HCT116 (cell line): ENCODE measurements at regions not wholly inside any gene's neighbourhood (a gene's known extent, or its start where the extent isn't known, plus 50 kb on each side); places are given as distances from the start of the nearest gene placed in this dataset.

Experiments
- ATAC-seq: fragments of 200-7000 bp; cut with Tn5 transposase; 2 replicates; pipeline ENCODE4 v1.9.1; 2020; ENCODE audit warnings: mild to moderate bottlenecking, moderate library complexity
- BruUV-seq: library from RNA; stranded (reverse); fragments of 400-500 nt; replicated peaks from 2 replicates; lab custom pipeline; 2021; lab: Mats Ljungman, UMichigan
- CTCF ChIA-PET: fragments of 300-600 bp; sonication (Branson Sonifier 250); formaldehyde crosslinking; loops from one replicate; lab custom pipeline; 2021; ENCODE audit warnings: antibody characterized with exemption; lab: Charles Lee
- POLR2A ChIA-PET: fragments of 300-600, 350-600 bp; sonication (Branson Sonifier 250); formaldehyde crosslinking; loops from one replicate; lab custom pipeline; 2021; ENCODE audit warnings: antibody characterized with exemption; lab: Charles Lee
- RAD21 ChIA-PET, 2 experiments: fragments of 300-600 bp; sonication (Branson Sonifier 250); formaldehyde crosslinking; loops; one replicate each; lab custom pipeline; 2023; ENCODE audit warnings: low total read pairs in 2 of 2; ENCODE audit not compliant: uncharacterized antibody in 2 of 2, unreplicated experiment in 2 of 2, low non-redundant PET in 1 of 2; lab: Charles Lee
- DNase-seq: peaks from one replicate; pipeline ENCODE4 v3.0.0-alpha.2; 2010; ENCODE audit warnings: low read depth, low spot score
- H2AFZ ChIP-seq: fragments of 200-600 bp; shearing (Covaris generic), sonication (generic); 2 replicates; pipeline ENCODE4 v1.6.1; 2017; ENCODE audit warnings: low read depth, mixed run types, mixed read lengths, antibody characterized with exemption, low read length; ENCODE audit not compliant: poor library complexity, severe bottlenecking
- H3K27ac ChIP-seq: 2 replicates; pipeline ENCODE4 v1.5.1; 2012; ENCODE audit warnings: low read depth, low read length
- H3K27me3 ChIP-seq: fragments of 200-600 bp; sonication (generic); 2 replicates; pipeline ENCODE4 v1.6.1; 2016; ENCODE audit warnings: mixed run types, low read length, mixed read lengths; ENCODE audit not compliant: insufficient read depth
- H3K36me3 ChIP-seq, 2 experiments: fragments of 200-500 bp in 1 of 2; fragments of 200-600 bp in 1 of 2; sonication (Bioruptor generic) in 1 of 2; sonication (generic) in 1 of 2; 2 replicates each; pipeline versions ENCODE4 v1.5.1 to v1.6.1; 2014 to 2016; ENCODE audit warnings: low read length in 2 of 2, inconsistent platforms in 1 of 2, mixed read lengths in 1 of 2, mixed run types in 1 of 2; ENCODE audit not compliant: insufficient read depth in 2 of 2, control insufficient read depth in 1 of 2
- H3K4me1 ChIP-seq, 2 experiments: fragments of 200-600 bp in 1 of 2; sonication (generic) in 1 of 2; 2 replicates each; pipeline versions ENCODE4 v1.5.1 to v1.6.1; 2012 to 2017; ENCODE audit warnings: low read length in 2 of 2, inconsistent platforms in 1 of 2, mild to moderate bottlenecking in 1 of 2, mixed read lengths in 1 of 2, mixed run types in 1 of 2, moderate library complexity in 1 of 2; ENCODE audit not compliant: insufficient read depth in 2 of 2, control insufficient read depth in 1 of 2
- H3K4me2 ChIP-seq: fragments of 200-600 bp; sonication (generic); 2 replicates; pipeline ENCODE4 v1.6.1; 2017; ENCODE audit warnings: mixed run types, low read length, mixed read lengths
- H3K4me3 ChIP-seq, 2 experiments: fragments of 200-600 bp in 1 of 2; sonication (generic) in 1 of 2; replicated peaks in 1 of 2; 2 replicates each; pipeline ENCODE4 v1.5.1; 2011 to 2016; ENCODE audit warnings: low read length in 2 of 2, control low read depth in 1 of 2, low read depth in 1 of 2, mild to moderate bottlenecking in 1 of 2, mixed read lengths in 1 of 2, mixed run types in 1 of 2
- H3K79me2 ChIP-seq: fragments of 200-600 bp; sonication (generic); 2 replicates; pipeline ENCODE4 v1.6.1; 2017; ENCODE audit warnings: mild to moderate bottlenecking, mixed run types, low read length, moderate library complexity, mixed read lengths; ENCODE audit not compliant: insufficient read depth
- H3K9ac ChIP-seq: fragments of 200-600 bp; sonication (generic); 2 replicates; pipeline ENCODE4 v1.6.1; 2016; ENCODE audit warnings: low read length, mixed read lengths
- H3K9me2 ChIP-seq: fragments of 200-600 bp; sonication (generic), shearing (Covaris generic); 2 replicates; pipeline ENCODE4 v1.6.1; 2017; ENCODE audit warnings: mixed run types, mild to moderate bottlenecking, moderate library complexity; ENCODE audit not compliant: insufficient read depth
- H3K9me3 ChIP-seq, 2 experiments: fragments of 200-500 bp in 1 of 2; fragments of 200-600 bp in 1 of 2; sonication (Bioruptor generic) in 1 of 2; sonication (generic) in 1 of 2; 2 replicates each; pipeline ENCODE4 v1.6.1; 2014 to 2017; ENCODE audit warnings: low read length in 2 of 2, mixed read lengths in 2 of 2, inconsistent platforms in 1 of 2, low read depth in 1 of 2, mild to moderate bottlenecking in 1 of 2, mixed run types in 1 of 2, moderate library complexity in 1 of 2; ENCODE audit not compliant: control insufficient read depth in 1 of 2, insufficient read depth in 1 of 2
- H4K20me1 ChIP-seq: fragments of 200-600 bp; sonication (generic), shearing (Covaris generic); 2 replicates; pipeline ENCODE4 v1.6.1; 2017; ENCODE audit warnings: mixed run types, mild to moderate bottlenecking, moderate library complexity; ENCODE audit not compliant: insufficient read depth
- CBX3 ChIP-seq: IDR thresholded peaks from 2 replicates; pipeline ENCODE4 v1.6.1; 2012; ENCODE audit warnings: low read depth
- CEBPB ChIP-seq: IDR thresholded peaks from 2 replicates; pipeline ENCODE4 v1.6.1; 2012; ENCODE audit warnings: low read depth
- EGR1 ChIP-seq: IDR thresholded peaks from 2 replicates; pipeline ENCODE4 v1.6.1; 2012; ENCODE audit warnings: low read depth
- ELF1 ChIP-seq: IDR thresholded peaks from 2 replicates; pipeline ENCODE4 v1.6.1; 2012; ENCODE audit warnings: low read depth, borderline replicate concordance
- EZH2 ChIP-seq: fragments of 200-600 bp; sonication (generic); IDR thresholded peaks from 2 replicates; pipeline ENCODE4 v1.6.1; 2017; ENCODE audit warnings: antibody characterized with exemption, mixed run types
- EZH2phosphoT487 ChIP-seq: fragments of 200-600 bp; IDR thresholded peaks from 2 replicates; pipeline ENCODE4 v1.6.1; 2018; ENCODE audit warnings: antibody characterized with exemption, borderline replicate concordance
- FOSL1 ChIP-seq: IDR thresholded peaks from 2 replicates; pipeline ENCODE4 v1.6.1; 2012; ENCODE audit warnings: low read depth
- POLR2A ChIP-seq: IDR thresholded peaks from 2 replicates; pipeline ENCODE4 v1.7.0; 2011; ENCODE audit warnings: borderline replicate concordance; ENCODE audit not compliant: insufficient read depth, insufficient read length; ENCODE audit errors: extremely low read depth
- POLR2AphosphoS5 ChIP-seq: IDR thresholded peaks from 2 replicates; pipeline ENCODE4 v1.6.1; 2011; ENCODE audit warnings: mild to moderate bottlenecking, low read depth, low read length, moderate library complexity
- SIN3A ChIP-seq: IDR thresholded peaks from 2 replicates; pipeline ENCODE4 v1.6.1; 2012; ENCODE audit warnings: low read depth
- SP1 ChIP-seq: IDR thresholded peaks from 2 replicates; pipeline ENCODE4 v1.6.1; 2012; ENCODE audit warnings: low read depth
- SRF ChIP-seq: IDR thresholded peaks from 2 replicates; pipeline ENCODE4 v1.6.1; 2012; ENCODE audit warnings: low read depth
- TCF7L2 ChIP-seq: IDR thresholded peaks from 2 replicates; pipeline ENCODE4 v1.7.0; 2011; ENCODE audit warnings: borderline replicate concordance, inconsistent platforms; ENCODE audit not compliant: insufficient read depth, insufficient read length; ENCODE audit errors: extremely low read depth
- YY1 ChIP-seq: IDR thresholded peaks from 2 replicates; pipeline ENCODE4 v1.6.1; 2011; ENCODE audit warnings: low read length, low read depth, moderate library complexity, mild to moderate bottlenecking; ENCODE audit not compliant: insufficient replicate concordance; ENCODE audit errors: extremely low read depth
- ZFX ChIP-seq: fragments of 450-650 bp; IDR thresholded peaks from 2 replicates; pipeline ENCODE4 v1.6.1; 2017
- ZNF274 ChIP-seq: fragments of 200-500 bp; sonication (Bioruptor generic); IDR thresholded peaks from 2 replicates; pipeline ENCODE4 v1.6.1; 2014; ENCODE audit warnings: mild to moderate bottlenecking, low read depth, low read length, inconsistent platforms
- intact Hi-C: fragments of 100-400 bp; cut with micrococcal nuclease; formaldehyde crosslinking; loops from 2 replicates; pipeline ENCODE4 v1.10.0; 2022
- TF ChIP-seq, protein P1 (sequence below): IDR thresholded peaks from 2 replicates; pipeline ENCODE4 v1.6.1; 2012
- TF ChIP-seq, protein P2 (sequence below), 3 experiments: fragments of 200-600 bp in 1 of 3; sonication (generic) in 1 of 3; IDR thresholded peaks in 2 of 3; conservative IDR thresholded peaks in 1 of 3; 2 replicates each; pipeline ENCODE4 v1.5.1; 2012 to 2017; ENCODE audit warnings: low read depth in 2 of 3, low read length in 2 of 3, antibody characterized with exemption in 1 of 3, borderline replicate concordance in 1 of 3, control low read depth in 1 of 3, mild to moderate bottlenecking in 1 of 3, mixed read lengths in 1 of 3, mixed run types in 1 of 3, moderate library complexity in 1 of 3; ENCODE audit not compliant: insufficient read depth in 1 of 3
- TF ChIP-seq, protein P3 (sequence below): IDR thresholded peaks from 2 replicates; pipeline ENCODE4 v1.6.1; 2012

DNA sequence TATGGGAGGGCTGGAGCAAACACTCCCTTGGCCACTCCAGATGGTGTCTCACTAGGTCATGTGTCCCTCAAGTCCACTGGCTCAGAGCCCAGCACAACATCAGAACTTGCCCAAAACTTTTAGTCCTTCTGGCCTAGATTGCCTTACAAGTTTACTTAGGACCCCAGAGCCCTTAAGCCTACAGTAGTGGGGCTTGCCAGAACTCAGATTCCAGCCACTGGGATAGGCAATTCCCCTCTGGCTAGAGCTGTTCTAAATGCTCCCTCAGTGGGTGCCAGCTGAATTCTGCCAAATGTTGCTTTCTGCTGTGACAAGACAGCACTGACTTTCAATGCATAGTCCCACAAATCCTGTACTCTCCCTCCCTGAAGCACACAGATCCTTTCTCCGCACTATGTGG is 331.1 kb downstream of the HTR7 start:
- Histone ChIP-seq H3K27ac (no peak overlapping the region), H3K27me3 (no peaks in the 10 kb centered on the region), H3K9me2 (no peaks in the 10 kb centered on the region), H3K4me1 (no peaks in the 10 kb centered on the region), H3K79me2 (no peaks in the 10 kb centered on the region), H3K9me3 (no peaks in the 10 kb centered on the region), H3K9ac (no peak overlapping the region), H3K36me3 (no peaks in the 10 kb centered on the region), H4K20me1 (no peaks in the 10 kb centered on the region), H2AFZ (no peak overlapping the region), H3K4me3 (no peak overlapping the region), H3K4me2 (no peak overlapping the region)
- TF ChIP-seq POLR2AphosphoS5 (no peak), SIN3A (no peak), CEBPB (no peak), ZNF274 (no peak), ELF1 (no peak), SP1 (no peak), SRF (no peak), ZFX (no peak), POLR2A (no peak), FOSL1 (no peak), EGR1 (no peak), TCF7L2 (no peak), CBX3 (no peak), EZH2phosphoT487 (no peak), EZH2 (no peak), YY1 (no peak)
- TF ChIP-seq, protein P1, sequence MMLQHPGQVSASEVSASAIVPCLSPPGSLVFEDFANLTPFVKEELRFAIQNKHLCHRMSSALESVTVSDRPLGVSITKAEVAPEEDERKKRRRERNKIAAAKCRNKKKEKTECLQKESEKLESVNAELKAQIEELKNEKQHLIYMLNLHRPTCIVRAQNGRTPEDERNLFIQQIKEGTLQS, result no peak
- TF ChIP-seq, protein P2, sequence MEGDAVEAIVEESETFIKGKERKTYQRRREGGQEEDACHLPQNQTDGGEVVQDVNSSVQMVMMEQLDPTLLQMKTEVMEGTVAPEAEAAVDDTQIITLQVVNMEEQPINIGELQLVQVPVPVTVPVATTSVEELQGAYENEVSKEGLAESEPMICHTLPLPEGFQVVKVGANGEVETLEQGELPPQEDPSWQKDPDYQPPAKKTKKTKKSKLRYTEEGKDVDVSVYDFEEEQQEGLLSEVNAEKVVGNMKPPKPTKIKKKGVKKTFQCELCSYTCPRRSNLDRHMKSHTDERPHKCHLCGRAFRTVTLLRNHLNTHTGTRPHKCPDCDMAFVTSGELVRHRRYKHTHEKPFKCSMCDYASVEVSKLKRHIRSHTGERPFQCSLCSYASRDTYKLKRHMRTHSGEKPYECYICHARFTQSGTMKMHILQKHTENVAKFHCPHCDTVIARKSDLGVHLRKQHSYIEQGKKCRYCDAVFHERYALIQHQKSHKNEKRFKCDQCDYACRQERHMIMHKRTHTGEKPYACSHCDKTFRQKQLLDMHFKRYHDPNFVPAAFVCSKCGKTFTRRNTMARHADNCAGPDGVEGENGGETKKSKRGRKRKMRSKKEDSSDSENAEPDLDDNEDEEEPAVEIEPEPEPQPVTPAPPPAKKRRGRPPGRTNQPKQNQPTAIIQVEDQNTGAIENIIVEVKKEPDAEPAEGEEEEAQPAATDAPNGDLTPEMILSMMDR (IDR thresholded peaks at IDR 0.05 in 2 of 3, conservative IDR thresholded peaks at IDR 0.05 in 1 of 3; ENCODE audit: borderline replicate concordance in 1 of 3, insufficient read depth in 1 of 3, low read depth in 2 of 3, low read length in 2 of 3), result no peak
- TF ChIP-seq, protein P3, sequence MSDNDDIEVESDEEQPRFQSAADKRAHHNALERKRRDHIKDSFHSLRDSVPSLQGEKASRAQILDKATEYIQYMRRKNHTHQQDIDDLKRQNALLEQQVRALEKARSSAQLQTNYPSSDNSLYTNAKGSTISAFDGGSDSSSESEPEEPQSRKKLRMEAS, result no peak
- DNase-seq (no peak), ATAC-seq (no peak)
- ChIA-PET RAD21 (no interaction called here), CTCF (no interaction called here), POLR2A (no interaction called here)
- intact Hi-C loops, result no loop called here
- BruUV-seq, result no TSS peak
